IMR-90 (cell line): ENCODE measurements at regions not wholly inside any gene's neighbourhood (a gene's known extent, or its start where the extent isn't known, plus 50 kb on each side); places are given as distances from the start of the nearest gene placed in this dataset.

Source experiments
- ATAC-seq: fragments of 200-7000 bp; cut with Tn5 transposase; 2 replicates; pipeline ENCODE4 v1.9.1; 2020; ENCODE audit warnings: low read depth, mild to moderate bottlenecking, moderate library complexity
- BruUV-seq: library from RNA; stranded (reverse); fragments of 400-500 nt; replicated peaks from 2 replicates; lab custom pipeline; 2021; lab: Mats Ljungman, UMichigan
- CTCF ChIA-PET: fragments of 300-600 bp; formaldehyde crosslinking; extraction: SDS; loops from one replicate; lab custom pipeline; 2021; ENCODE audit warnings: antibody characterized with exemption; lab: Yijun Ruan, JAX
- POLR2A ChIA-PET: fragments of 300-600 bp; sonication (Branson Sonifier 250); formaldehyde crosslinking; loops from one replicate; lab custom pipeline; 2022; ENCODE audit warnings: antibody characterized with exemption; ENCODE audit not compliant: unreplicated experiment; lab: Charles Lee
- DNase-seq: peaks from one replicate; pipeline ENCODE4 v3.0.0; 2013
- H2AFZ ChIP-seq: replicated peaks from 2 replicates; pipeline ENCODE3; 2013; ENCODE audit warnings: low read length, mild to moderate bottlenecking; ENCODE audit not compliant: poor library complexity
- H2AK5ac ChIP-seq: 2 replicates; pipeline ENCODE4 v1.6.1; 2013; ENCODE audit warnings: low read depth, low read length, inconsistent platforms
- H2AK9ac ChIP-seq: replicated peaks from 2 replicates; pipeline ENCODE3; 2013; ENCODE audit warnings: mild to moderate bottlenecking, low read depth, low read length, moderate library complexity; ENCODE audit not compliant: poor library complexity
- H2BK120ac ChIP-seq: 2 replicates; pipeline ENCODE4 v1.6.1; 2013; ENCODE audit warnings: low read depth, low read length, inconsistent platforms
- H2BK15ac ChIP-seq: 3 replicates; pipeline ENCODE4 v1.6.1; 2013; ENCODE audit warnings: low read depth, low read length, inconsistent platforms
- H2BK20ac ChIP-seq: 2 replicates; pipeline ENCODE4 v1.6.1; 2013; ENCODE audit warnings: low read depth, mild to moderate bottlenecking, inconsistent platforms, low read length, moderate library complexity
- H2BK5ac ChIP-seq: 2 replicates; pipeline ENCODE4 v1.6.1; 2013; ENCODE audit warnings: mild to moderate bottlenecking, low read depth, low read length, inconsistent platforms; ENCODE audit not compliant: poor library complexity, severe bottlenecking
- H3K14ac ChIP-seq: replicated peaks from 2 replicates; pipeline ENCODE4 v1.6.1; 2013; ENCODE audit warnings: low read depth, low read length, inconsistent platforms
- H3K18ac ChIP-seq: 2 replicates; pipeline ENCODE4 v1.6.1; 2013; ENCODE audit warnings: low read depth, low read length, control low read depth
- H3K23ac ChIP-seq: 2 replicates; pipeline ENCODE4 v1.6.1; 2013; ENCODE audit warnings: low read depth, low read length, inconsistent platforms
- H3K27ac ChIP-seq: 2 replicates; pipeline ENCODE4 v1.5.1; 2013; ENCODE audit warnings: mild to moderate bottlenecking, control low read depth, low read length; ENCODE audit not compliant: insufficient read depth
- H3K27me3 ChIP-seq: 2 replicates; pipeline ENCODE4 v1.6.1; 2013; ENCODE audit warnings: low read length; ENCODE audit not compliant: control insufficient read depth, insufficient read depth
- H3K36me3 ChIP-seq: 2 replicates; pipeline ENCODE4 v1.6.1; 2013; ENCODE audit warnings: low read length, mixed read lengths; ENCODE audit not compliant: control insufficient read depth, insufficient read depth
- H3K4ac ChIP-seq: 2 replicates; pipeline ENCODE4 v1.6.1; 2013; ENCODE audit warnings: low read depth, low read length, inconsistent platforms
- H3K4me1 ChIP-seq: 2 replicates; pipeline ENCODE4 v1.6.1; 2013; ENCODE audit warnings: low read length, mixed read lengths; ENCODE audit not compliant: control insufficient read depth, insufficient read depth
- H3K4me2 ChIP-seq: 2 replicates; pipeline ENCODE4 v1.6.1; 2013; ENCODE audit warnings: low read depth, mild to moderate bottlenecking, control low read depth, low read length, moderate library complexity
- H3K4me3 ChIP-seq: 2 replicates; pipeline ENCODE4 v1.5.1; 2013; ENCODE audit warnings: low read depth, mild to moderate bottlenecking, control low read depth, low read length, moderate library complexity; ENCODE audit not compliant: insufficient read depth
- H3K56ac ChIP-seq: 2 replicates; pipeline ENCODE4 v1.6.1; 2013; ENCODE audit warnings: low read length, inconsistent platforms; ENCODE audit not compliant: insufficient read depth; ENCODE audit errors: extremely low read depth
- H3K79me1 ChIP-seq, 2 experiments: 2 replicates each; pipeline ENCODE4 v1.6.1; 2013; ENCODE audit warnings: low read length in 2 of 2, inconsistent platforms in 1 of 2, low read depth in 1 of 2
- H3K9ac ChIP-seq: 2 replicates; pipeline ENCODE4 v1.6.1; 2013; ENCODE audit warnings: low read depth, low read length, control low read depth
- H3K9me1 ChIP-seq: 2 replicates; pipeline ENCODE4 v1.6.1; 2013; ENCODE audit warnings: low read length, inconsistent platforms; ENCODE audit not compliant: insufficient read depth
- H3K9me3 ChIP-seq: 2 replicates; pipeline ENCODE4 v1.6.1; 2013; ENCODE audit warnings: low read length; ENCODE audit not compliant: control insufficient read depth, insufficient read depth
- H4K20me1 ChIP-seq: 2 replicates; pipeline ENCODE4 v1.6.1; 2013; ENCODE audit warnings: low read length, inconsistent platforms; ENCODE audit not compliant: insufficient read depth
- H4K5ac ChIP-seq: 2 replicates; pipeline ENCODE4 v1.6.1; 2013; ENCODE audit warnings: mild to moderate bottlenecking, low read depth, low read length, control low read depth
- H4K8ac ChIP-seq, 2 experiments: 2 replicates each; pipeline ENCODE4 v1.6.1; 2013; ENCODE audit warnings: low read depth in 2 of 2, low read length in 2 of 2, control low read depth in 1 of 2, inconsistent platforms in 1 of 2
- H4K91ac ChIP-seq: 2 replicates; pipeline ENCODE4 v1.6.1; 2013; ENCODE audit warnings: low read depth, low read length, inconsistent platforms; ENCODE audit not compliant: insufficient read depth
- ELK1 ChIP-seq: fragments of 150-350 bp; IDR thresholded peaks from 2 replicates; pipeline ENCODE4 v1.6.1; 2016; ENCODE audit warnings: low read depth, mild to moderate bottlenecking, low read length, moderate library complexity, borderline replicate concordance
- MAZ ChIP-seq: IDR thresholded peaks from 2 replicates; pipeline ENCODE4 v1.6.1; 2012; ENCODE audit warnings: low read depth, mild to moderate bottlenecking, low read length, improper control_type of control experiment, moderate library complexity, borderline replicate concordance
- NFE2L2 ChIP-seq: fragments of 150-350 bp; IDR thresholded peaks from 2 replicates; pipeline ENCODE4 v1.6.1; 2016; ENCODE audit warnings: low read depth, mild to moderate bottlenecking, low read length
- RFX5 ChIP-seq: IDR thresholded peaks from 2 replicates; pipeline ENCODE4 v1.8.0; 2012; ENCODE audit warnings: low read depth, mild to moderate bottlenecking, low read length, moderate library complexity
- SMC3 ChIP-seq: fragments of 150-350 bp; IDR thresholded peaks from 2 replicates; pipeline ENCODE4 v1.6.1; 2016; ENCODE audit warnings: low read depth, mild to moderate bottlenecking, antibody characterized with exemption, low read length, moderate library complexity
- WGBS, 2 experiments: methylation state at CpG; one replicate each; pipeline versions ENCODE4 v1.1.5 to v1.1.7; 2013; ENCODE audit warnings: missing lambda C conversion rate in 2 of 2; ENCODE audit not compliant: insufficient read length in 1 of 2; ENCODE audit errors: extremely low coverage in 2 of 2; 5-methylcytosine and 5-hydroxymethylcytosine counted together
- dilution Hi-C: fragments of 300-500 bp; cut with HindIII; formaldehyde crosslinking; loops from one replicate; pipeline ENCODE4 v1.14.3; 2018; ENCODE audit warnings: low sequenced_read_pairs; ENCODE audit not compliant: unreplicated experiment
- in situ Hi-C: fragments of 300-500 bp; cut with MboI; formaldehyde crosslinking; loops from 3 replicates; pipeline ENCODE4 v1.14.3; 2019; ENCODE audit warnings: low sequenced_read_pairs, inconsistent platforms, mixed read lengths
- intact Hi-C: fragments of 100-400 bp; cut with micrococcal nuclease; formaldehyde crosslinking; loops from 2 replicates; pipeline ENCODE4 v1.10.0; 2022

GRCh38 chr10:128316121-128316726 is 190.0 kb upstream of the MKI67 start:
- Histone ChIP-seq H3K14ac (no peak overlapping the region), H2BK20ac (no peak overlapping the region), H3K79me1 (no peaks in the 10 kb centered on the region), H4K91ac (no peak overlapping the region), H3K4me3 (no peak overlapping the region), H3K36me3 (no peaks in the 10 kb centered on the region), H3K27ac (no peak overlapping the region), H2AK9ac (no peak overlapping the region), H3K27me3 (no peaks in the 10 kb centered on the region), H3K18ac (no peak overlapping the region), H3K4me1 (no peaks in the 10 kb centered on the region), H2AK5ac (no peak overlapping the region), H3K4ac (no peak overlapping the region), H2BK120ac (no peak overlapping the region), H3K23ac (no peak overlapping the region), H4K20me1 (no peaks in the 10 kb centered on the region), H2BK5ac (no peak overlapping the region), H3K4me2 (no peak overlapping the region), H2AFZ (no peak overlapping the region), H3K9me1 (no peaks in the 10 kb centered on the region), H3K9me3 (peaks cover 29% of the 10 kb centered on the region), H3K9ac (no peak overlapping the region), H2BK15ac (no peak overlapping the region), H4K5ac (no peak overlapping the region), H4K8ac (no peak overlapping the region), H3K56ac (no peak overlapping the region)
- dilution Hi-C loops (no loop called here), intact Hi-C loops (no loop called here), in situ Hi-C loops (no loop called here)
- 38% methylated on average over 2 of the region's 6 CpGs; no CpG with 5 or more reads in 1 of the 2 experiments for WGBS, 2 experiments
- POLR2A ChIA-PET, result no interaction called here
- no peak for DNase-seq
- no peak for ATAC-seq
- CTCF ChIA-PET, result no interaction called here
- TF ChIP-seq RFX5, result no peak
- TF ChIP-seq NFE2L2, result no peak
- no peak for TF ChIP-seq MAZ
- TF ChIP-seq SMC3, result no peak
- TF ChIP-seq ELK1, result no peak
- no TSS peak for BruUV-seq
